Activated CD8-positive, alpha-beta memory T cell treated with anti-CD3 and anti-CD28 coated beads for 48 hours (primary cell): ENCODE measurements at regions not wholly inside any gene's neighbourhood (a gene's known extent, or its start where the extent isn't known, plus 50 kb on each side); places are given as distances from the start of the nearest gene placed in this dataset.
"Not testable (repeated sequence)": the region's sequence is repeated elsewhere in the genome, so short reads cannot be mapped to it uniquely, and the experiment has no call there.

ENCODE experiments used
- DNase-seq, 3 experiments: peaks; one replicate each; pipeline ENCODE4 v3.0.0-alpha.2; 2020; ENCODE audit warnings: low read depth in 2 of 3, low spot score in 2 of 3

GRCh38 chr10:94223702-94224370, 138.9 kb downstream of the NOC3L start:
- no peak for DNase-seq

GRCh38 chr10:94224656-94225055, 138.1 kb downstream of the NOC3L start:
- no peak for DNase-seq

- no peak for DNase-seq
Observed at GRCh38 chr10:94225589-94225988, 137.2 kb downstream of the NOC3L start.

GRCh38 chr10:94230134-94230785, 132.5 kb downstream of the NOC3L start:
- no peak for DNase-seq

- DNase-seq, result no peak
Observed at GRCh38 chr10:94232711-94233383, 129.9 kb downstream of the NOC3L start.

- DNase-seq, result no peak
Observed at GRCh38 chr10:94235461-94235860, 127.3 kb downstream of the NOC3L start.

- DNase-seq, result no peak
Observed at GRCh38 chr10:94238006-94238617, 124.6 kb downstream of the NOC3L start.

- no peak for DNase-seq
Observed at GRCh38 chr10:94239696-94240095, 123.0 kb downstream of the NOC3L start.

- no peak for DNase-seq
Observed at GRCh38 chr10:94240491-94240890, 122.2 kb downstream of the NOC3L start.

GRCh38 chr10:94240901-94241300, 121.8 kb downstream of the NOC3L start:
- DNase-seq, result no peak

GRCh38 chr10:94251098-94251497, 111.6 kb downstream of the NOC3L start:
- no peak for DNase-seq

- DNase-seq, result no peak
Observed at GRCh38 chr10:94251568-94251967, 111.2 kb downstream of the NOC3L start.

GRCh38 chr10:94257407-94257806, 105.3 kb downstream of the NOC3L start:
- not testable (repeated sequence) for DNase-seq

- DNase-seq, result no peak
Observed at GRCh38 chr10:94260455-94260854, 102.3 kb downstream of the NOC3L start.

- DNase-seq, result no peak
Observed at GRCh38 chr10:94264085-94264484, 98.7 kb downstream of the NOC3L start.

- no peak for DNase-seq
Observed at GRCh38 chr10:94266091-94266490, 96.6 kb downstream of the NOC3L start.

GRCh38 chr10:94268652-94269051, 94.1 kb downstream of the NOC3L start:
- no peak for DNase-seq

- DNase-seq, result no peak
Observed at GRCh38 chr10:94274142-94274787, 88.5 kb downstream of the NOC3L start.

- DNase-seq, result no peak
Observed at GRCh38 chr10:94276140-94276539, 86.6 kb downstream of the NOC3L start.

GRCh38 chr10:94277450-94277849, 85.3 kb downstream of the NOC3L start:
- no peak for DNase-seq
